Hindlimb muscle (tissue), 1 donor: ENCODE measurements at regions not wholly inside any gene's neighbourhood (a gene's known extent, or its start where the extent isn't known, plus 50 kb on each side); places are given as distances from the start of the nearest gene placed in this dataset.

Experiments
- DNase-seq: peaks from one replicate; pipeline ENCODE4 v3.0.0-alpha.2; 2013

DNA sequence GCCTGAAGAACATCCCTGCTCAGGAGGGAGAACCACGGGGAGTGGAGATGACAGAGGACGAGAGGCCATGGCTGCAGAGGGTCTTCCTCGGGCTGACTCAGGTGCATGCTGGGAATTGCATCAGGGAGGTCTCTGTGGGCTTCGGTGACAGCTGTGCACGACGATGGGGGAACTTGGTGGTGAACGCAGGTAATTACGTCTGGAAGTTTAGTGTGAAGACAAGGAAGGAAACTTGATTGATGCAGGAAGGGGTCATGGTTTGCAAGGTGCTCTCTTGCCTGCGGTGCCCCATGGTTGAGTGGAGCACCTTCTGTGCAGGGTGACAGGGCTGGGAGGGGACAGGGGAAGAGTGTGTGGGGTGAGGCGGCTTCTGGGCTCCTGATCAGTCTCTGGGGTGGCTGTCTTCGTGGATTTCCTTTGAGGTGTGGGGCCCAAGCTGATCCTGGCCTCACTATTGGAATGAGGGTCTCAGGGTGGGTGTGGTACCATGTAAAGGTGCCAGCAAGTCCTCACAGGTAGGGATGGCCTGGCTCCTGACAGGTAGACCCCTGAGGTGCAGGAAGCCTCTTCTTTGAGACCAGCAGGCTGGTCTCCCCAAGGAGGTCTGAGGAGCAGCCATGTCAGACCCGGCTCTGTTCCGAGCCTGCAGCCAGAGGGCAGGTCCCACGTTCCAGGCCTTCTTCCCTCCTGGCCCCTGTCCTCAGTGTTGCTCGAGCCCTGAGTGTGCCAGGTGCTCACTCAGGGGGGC, 1020.1 kb downstream of the TBC1D22A start:
- no peak for DNase-seq

DNA sequence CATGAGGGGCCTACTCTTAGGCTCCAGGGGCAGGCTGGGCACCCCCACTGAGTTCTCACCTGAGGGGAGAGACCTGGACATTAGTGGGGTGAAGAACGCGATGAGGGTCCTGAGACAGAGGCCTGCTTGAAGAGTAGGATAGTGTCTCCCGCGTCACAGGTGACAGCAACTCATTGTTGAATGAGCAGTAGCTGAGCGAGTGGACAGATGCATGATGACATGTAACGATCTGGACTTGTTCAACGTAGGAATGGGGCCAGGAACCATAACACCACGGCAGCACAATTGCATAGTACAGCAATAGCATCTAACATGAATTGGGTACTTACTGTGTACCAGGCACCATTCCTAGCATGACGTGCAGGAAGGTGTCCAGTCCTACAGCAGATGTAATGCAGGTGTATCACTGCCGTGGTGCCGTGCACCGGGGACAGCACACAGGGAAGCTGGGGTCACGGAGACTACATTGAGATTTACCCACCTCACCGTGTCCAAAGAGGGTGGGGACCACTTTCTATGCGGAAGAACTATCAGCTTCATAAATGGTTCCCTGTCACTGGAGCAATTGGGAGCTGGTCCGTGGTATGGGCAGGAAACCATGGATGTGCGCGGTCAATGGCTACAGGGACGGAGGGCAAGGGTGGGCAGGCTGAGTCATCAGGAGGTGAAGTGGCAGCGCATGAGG, 1019.1 kb downstream of the TBC1D22A start:
- DNase-seq: no peak

DNA sequence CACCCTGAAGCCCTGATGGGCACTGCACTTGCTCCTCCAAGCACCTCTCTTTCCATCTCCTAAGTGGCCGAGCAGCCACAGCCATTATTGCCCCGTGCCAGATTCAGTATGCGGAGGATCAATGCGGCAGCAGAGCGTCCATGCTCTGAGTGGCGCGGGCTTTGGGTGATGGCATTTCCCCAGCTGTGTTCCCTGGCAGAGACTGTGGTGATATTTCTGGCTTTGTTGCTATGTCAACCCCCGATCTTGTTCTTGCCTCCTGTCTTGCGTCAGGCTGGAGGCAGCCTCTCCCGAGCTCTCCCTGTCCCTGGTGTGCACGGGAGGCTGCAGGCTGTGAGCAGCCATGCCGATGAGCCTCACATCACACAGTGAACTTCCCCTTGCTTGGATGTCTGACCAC, 1018.6 kb downstream of the TBC1D22A start:
- no peak for DNase-seq

DNA sequence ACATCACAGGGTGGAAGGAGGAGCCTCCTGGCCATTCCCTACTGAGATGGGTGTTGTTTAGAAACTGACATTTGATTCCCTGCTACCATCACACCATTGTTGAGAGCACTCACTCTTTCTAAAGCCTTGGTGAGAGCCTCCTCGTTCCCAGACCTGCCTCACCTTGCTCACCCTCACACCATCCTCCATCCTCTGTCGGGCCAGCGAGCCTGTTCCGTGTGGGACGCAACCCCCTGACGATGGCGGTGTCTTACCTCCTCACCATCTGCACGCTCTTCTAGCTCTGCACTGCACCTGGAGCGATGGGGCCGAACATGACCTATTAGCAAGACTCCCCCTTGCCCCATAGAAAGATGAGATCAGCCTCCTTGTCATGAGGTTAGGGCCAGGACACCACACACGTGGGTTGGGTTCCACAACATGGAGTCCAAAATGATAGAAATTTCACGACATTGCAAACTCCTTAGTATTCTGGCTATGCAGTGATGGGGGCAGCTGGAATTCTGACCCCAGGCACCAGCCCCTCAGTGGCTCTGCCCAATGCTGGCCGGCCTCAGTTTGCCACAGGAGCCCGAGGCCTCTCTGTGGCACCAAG, 1017.9 kb downstream of the TBC1D22A start:
- DNase-seq: no peak

DNA sequence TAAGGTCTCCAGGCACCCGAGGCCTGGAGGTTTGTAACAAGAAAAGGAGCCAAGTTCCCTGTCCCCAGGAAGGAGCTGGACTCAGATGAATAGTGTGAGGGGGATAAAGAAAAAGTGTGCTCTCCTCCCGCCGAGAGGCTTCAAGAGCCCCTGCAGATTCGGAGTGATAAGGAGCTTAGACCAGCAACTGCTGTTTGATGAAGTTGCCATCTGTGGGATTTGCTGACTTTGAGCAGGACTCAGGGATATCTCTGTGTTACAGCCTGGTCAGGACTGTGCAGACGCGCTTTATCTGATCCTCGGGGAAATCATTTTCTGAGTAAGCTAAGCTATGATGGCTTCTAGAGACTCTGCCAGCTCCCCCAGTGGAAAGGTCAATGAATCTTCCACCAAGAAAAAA, 1017.0 kb downstream of the TBC1D22A start:
- DNase-seq: no peak

DNA sequence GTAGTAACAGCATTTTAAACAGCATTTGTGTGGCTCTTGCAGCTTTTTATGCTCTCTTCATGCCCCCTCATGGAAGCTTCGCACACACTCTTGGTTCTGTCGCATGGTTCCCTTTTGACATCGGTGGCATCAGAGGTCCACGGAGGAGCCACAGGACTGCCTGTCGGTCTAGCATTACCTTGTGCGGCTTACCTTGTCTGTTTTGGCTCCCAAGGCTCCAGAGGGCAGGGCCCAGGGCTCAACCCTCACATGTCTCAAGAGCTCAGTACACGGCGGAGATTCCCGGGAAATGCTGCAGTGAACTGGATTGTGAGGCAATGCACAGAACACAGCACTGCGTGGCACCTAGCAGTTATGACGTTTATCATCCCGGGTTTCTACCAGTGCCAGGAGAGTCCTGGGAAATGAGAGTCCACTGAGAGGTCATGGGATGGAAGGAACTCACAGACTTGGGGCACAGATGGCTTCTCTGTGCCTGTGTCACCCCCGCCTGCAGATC, 1015.8 kb downstream of the TBC1D22A start:
- DNase-seq: no peak

DNA sequence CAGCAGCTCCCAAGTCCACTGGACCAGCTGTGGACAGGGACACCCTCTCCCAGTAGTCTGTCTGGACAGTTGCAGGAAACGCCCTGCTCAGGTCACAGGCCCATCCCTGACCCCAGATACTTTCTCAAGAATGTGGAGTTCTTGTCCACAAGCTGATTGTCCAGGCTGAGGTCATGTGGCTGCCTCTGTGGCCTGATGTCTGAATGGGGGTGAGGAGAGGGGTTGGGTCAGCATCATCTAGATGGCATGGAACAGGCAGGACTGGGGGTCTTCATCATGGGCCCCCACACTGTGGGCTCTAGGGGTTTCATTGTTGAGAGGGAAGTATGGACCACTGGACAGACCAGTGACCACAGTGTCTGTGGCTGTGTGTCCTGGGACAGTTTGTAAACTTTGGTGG, 1015.0 kb downstream of the TBC1D22A start:
- no peak for DNase-seq

DNA sequence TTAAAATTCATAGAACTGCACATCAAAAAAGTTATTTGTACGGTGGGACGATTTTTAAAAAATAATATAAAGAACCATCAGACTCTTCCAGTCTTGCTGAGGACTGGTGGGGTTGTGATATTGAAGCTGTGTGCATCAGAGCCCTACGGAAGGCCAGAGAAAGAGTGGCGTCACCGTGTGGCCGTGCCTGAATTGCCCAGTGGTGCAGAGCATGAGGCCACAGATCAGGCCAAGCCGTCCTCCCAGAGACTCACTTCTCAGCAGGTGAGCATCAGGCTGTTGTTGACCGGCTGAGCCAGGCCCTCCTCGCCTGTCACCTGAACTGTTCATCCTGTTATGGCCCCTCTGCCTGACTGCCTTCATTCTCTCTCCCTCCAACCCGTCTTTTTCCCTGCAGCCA, 1013.9 kb downstream of the TBC1D22A start:
- DNase-seq: no peak

DNA sequence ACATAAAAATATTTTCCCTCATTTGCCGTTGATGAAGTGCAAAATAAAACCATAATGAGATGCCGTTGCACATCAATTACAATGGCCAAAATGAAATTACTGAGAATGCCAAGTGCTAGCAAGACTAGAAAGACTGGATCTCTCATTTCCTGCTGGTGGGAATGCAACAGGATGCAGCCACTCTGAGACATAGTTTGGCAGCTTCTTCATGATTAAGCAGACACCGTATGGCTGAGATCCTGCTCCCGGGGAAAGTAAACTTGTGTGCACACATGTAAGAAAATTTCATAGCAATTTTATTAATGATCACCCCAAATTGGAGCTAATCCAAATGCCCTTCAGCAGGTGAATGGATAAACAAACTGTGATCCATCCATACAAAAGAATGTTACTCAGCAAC, 1013.2 kb downstream of the TBC1D22A start:
- DNase-seq: no peak

DNA sequence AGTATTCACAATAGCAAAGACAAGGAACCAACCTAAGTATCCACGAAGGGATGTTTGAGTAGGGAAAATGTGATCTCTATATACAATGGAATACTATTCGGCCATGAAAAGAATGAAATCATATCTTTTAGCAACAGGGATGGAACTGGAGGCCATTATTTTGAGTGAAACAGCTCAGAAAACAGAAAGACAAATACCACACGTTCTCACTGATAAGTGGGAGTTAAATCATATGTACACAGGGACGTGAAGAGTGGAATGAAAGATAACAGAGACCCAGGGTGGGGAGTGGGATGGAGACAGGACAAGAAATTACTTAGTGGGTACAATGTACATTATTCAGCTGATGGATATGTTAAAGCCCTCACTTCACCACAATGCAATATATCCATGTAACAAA, 1012.7 kb downstream of the TBC1D22A start:
- no peak for DNase-seq

DNA sequence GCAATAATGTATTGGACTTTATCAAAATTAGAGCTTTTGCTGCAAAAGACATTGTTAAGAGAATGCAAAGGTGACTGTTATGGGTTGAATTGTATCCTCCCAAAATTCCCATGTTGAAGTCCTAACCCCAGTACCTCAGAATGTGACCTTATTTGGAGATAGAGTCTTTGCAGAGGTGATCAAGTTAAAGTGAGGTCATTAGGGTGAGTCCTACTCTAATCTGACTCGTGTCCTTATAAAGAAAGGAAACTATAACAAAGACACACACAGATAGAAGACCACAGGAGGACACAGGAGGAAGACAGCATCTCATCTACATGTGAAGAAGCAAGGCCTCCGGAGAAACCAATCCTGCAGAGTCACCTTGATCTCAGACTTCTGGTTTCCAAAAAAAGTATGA, 1011.2 kb downstream of the TBC1D22A start:
- no peak for DNase-seq

DNA sequence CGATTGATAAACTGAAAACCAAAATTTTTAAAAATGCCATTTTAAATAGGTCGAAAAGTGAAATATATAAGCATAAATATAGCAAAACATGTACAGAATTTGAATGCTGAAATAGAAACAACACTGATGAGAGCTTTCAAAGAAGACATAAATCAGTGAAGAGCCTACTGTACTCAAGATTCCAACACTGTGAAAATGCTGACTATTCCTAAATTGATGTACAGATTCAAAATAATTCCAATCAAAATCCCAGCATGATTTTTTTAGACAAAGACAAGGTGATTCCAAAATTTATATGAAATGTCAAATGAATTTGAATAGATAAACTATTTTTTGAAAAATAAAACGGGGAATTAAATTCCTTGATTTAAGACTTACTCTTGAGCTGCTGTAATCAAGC, 1010.4 kb downstream of the TBC1D22A start:
- DNase-seq: no peak

DNA sequence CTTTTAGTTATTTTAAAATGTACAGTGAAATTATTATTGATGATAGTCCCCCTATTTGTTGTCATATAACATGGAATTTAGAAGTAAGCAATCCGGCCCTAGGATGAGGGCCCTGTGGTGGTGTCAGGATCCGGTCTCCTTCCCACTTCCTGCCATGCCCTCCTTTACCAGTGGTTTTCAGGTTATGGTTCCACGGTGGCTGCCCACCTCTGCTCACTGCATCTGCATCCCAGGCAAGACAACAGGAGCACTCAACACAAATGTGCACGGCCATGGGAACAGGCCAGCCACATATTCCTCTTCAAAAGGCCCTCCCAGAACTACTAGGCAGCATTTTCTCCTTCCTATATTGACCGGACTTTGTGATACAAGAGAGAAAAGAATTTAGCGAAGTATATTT, 1007.2 kb downstream of the TBC1D22A start:
- DNase-seq: no peak

DNA sequence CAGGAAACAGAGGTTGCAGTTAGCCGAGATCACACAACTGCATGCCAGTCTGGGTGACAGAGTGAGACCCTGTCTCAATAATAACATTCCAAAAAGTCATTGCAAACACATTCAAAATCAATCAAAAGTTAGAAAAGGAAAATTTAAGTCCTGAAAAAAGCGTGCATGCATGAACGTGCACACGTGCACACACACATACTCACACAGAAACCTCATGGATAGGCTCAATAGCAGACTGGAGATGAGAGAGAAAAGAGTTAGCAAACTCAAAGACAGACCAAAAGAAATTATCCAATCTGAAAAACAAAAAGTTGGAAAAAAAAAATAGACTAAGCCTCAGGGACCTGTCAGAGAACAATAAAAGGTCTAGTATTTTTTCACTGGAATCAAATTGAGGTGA, 1005.6 kb downstream of the TBC1D22A start:
- no peak for DNase-seq

DNA sequence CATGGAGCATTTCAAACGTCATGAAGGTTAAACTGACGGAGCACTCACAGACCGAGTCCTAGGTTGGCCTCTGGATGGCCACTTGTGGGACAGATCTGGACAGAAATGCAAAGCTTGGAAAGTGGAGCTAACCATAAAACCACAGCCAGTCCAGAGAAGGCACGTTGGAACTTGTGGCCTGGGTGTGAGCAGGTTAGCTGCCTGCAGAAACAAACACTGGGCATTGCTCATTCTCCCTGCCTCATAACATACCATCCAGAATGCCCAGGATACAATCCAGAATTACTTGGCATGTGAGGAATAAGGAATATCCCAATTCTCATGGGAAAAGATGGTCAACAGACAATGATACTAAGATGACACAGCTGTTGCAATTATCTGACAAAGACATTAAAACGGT, 1005.0 kb downstream of the TBC1D22A start:
- no peak for DNase-seq

DNA sequence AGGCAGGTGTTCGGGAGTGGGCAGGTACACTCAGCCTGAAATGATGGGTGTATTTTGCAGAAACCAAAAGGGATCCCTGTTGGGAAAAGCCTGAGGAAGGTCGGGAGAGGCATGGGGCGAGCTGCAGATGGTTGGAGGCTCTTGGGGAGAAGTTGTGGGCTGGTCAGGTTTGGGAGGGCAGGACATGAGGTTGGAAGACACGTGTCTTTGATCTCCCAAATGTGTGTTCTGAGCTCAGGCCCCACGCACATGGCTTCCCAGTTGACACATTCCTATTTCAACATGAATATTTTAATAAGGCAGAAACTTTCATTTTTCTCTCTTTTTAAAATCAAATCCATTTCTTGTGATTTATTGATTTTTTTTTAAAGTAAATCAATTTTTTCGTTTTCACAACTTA, 1003.3 kb downstream of the TBC1D22A start:
- DNase-seq: no peak

DNA sequence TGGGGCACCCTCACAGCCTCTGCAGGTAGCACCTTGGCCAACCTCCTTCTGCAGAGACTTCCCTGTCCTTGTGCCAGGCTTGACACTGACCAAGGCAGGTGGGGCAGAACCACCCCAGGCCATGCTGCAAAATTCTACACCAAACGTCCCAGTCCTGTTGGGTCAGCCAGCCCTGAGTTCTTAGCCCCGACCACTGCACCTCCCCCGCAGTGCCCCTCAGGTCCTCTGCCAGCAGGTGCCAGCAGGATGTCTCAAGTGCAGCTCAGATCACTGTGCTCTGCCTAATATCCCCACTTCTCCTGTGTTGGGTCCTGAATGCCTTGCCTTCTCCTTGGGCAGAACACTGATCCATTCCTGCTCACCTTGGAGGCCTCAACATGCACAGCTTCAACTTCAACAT, 999.7 kb downstream of the TBC1D22A start:
- DNase-seq: no peak

DNA sequence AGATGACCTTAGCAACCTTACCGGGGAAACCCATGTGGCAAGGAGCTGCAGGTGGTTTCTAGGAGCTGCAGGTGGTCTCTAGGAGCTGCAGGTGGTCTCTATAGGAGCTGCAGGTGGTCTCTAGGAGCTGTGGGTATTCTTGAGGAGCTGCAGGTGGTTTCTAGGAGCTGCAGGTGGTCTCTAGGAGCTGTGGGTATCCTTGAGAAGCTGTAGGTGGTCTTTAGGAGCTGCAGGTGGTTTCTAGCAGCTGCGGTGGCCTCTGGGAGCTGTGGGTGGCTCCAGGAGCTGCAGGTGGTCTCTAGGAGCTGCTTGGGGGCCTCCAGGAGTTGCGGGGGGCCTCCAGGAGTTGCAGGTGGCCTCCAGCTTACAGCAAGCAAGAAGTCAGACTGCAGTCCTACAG, 997.5 kb downstream of the TBC1D22A start:
- DNase-seq: no peak

DNA sequence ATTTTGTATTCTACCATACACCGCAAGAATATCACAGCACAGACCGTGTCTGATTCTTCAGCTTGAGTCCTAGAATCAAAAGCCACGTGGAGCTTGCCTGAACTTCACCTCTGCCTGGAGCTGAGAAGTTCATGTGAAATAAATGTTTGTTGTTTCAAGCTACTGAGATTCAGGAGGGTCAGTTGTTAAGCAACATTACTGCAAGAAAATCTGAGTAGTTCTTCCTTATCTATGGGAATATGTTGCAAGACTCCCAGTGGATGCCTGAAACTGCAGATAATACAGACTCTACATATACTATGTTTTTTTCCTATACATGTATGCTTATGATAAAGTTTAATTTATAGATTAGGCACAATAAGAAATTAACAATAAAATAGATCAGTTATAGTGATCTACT, 995.3 kb downstream of the TBC1D22A start:
- DNase-seq: no peak

DNA sequence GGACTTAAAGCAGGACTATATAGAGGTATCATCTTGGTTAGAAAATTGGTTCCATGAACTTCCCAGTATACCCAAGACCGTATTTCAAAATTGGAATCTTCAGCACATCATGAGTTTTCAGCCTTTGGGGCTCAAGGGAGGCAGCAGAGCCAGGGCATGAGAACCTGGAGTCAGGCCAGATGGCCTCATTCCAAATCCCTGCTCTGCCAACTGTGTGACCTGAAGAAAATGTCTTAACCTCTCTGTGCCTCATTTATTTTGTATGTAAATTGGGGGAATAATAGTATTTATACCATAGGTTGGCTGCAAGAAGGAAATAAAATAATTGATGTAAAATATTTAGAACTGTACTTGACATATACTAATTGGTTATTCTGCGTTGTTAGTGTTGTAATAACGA, 987.6 kb downstream of the TBC1D22A start:
- DNase-seq: no peak

DNA sequence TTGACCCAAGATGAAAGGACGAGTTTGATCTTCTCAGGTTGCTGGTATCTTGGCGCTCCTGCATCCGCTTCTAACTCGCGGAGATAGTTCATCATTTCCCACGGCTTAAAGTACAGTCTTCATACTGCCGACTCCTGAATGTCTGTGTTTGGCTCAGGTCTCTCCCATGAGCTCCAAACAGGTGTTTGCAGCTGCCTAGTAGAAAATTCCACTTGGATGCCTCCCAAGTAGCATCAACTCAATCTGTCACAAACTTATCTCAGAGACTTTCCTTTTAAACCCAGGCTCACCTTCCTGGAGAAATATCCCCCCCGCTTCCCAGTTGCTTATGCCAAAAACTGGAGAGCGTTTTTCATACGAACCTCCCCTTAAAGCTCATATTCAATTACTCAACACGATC, 986.5 kb downstream of the TBC1D22A start:
- no peak for DNase-seq

DNA sequence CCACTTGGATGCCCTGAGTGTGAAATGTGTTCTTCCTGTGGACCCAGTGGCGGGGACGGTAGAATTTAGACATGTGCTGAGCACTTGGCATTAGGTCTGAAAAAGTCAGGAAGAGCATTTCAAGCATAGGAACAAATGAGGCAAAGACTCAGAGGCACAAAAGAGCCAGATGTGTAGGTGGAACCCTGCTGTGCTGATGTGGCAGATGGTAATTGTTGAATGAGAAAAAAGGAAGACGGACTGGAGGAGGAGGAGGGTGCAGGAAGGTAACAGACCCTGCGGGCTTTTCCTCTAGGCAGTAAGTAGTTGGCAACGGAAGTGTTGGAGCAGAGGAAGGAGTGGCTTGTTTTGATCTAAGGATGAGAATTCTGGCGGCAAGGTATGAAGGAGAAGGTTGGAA, 985.8 kb downstream of the TBC1D22A start:
- DNase-seq: no peak

DNA sequence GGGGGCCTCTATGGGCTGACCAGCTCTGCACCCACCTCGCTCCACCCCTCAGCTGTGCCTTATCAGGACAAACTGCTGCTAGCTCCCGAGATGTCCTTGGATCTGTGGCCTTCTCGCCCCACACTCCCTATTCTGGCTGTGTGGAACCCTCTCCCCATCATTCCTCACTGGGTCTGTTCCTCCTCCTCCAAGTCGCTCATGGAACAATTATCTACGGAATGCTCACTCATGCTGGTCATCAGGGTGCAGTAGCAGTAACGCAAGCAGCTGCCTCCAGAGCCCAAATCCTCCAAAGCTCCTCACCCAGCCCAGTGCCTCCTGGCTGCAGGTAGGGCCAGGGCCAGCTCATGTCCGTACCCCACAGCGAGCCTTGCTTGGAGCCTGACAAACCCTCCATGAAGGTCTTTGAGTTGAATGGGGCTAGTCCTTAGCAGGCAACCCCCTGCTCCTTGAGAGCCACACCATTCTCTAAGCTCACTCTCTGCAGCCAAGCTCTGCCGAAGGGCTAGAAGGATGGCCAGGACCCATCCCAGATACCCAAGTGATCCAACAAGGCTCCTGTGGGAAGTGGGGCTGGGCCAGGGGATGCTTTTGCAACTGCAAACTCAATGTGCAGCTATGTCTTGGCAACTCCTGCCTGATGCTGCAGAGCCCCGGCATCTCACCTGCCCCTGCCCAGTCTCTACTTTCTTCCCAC, 977.8 kb downstream of the TBC1D22A start:
- DNase-seq: no peak
